Effector CD8-positive, alpha-beta T cell (primary cell): ENCODE measurements at regions not wholly inside any gene's neighbourhood (a gene's known extent, or its start where the extent isn't known, plus 50 kb on each side); places are given as distances from the start of the nearest gene placed in this dataset.
A peak's percentile ranks its signal among the peaks of the same experiment; 100 is the strongest.
"Not testable (repeated sequence)": the region's sequence is repeated elsewhere in the genome, so short reads cannot be mapped to it uniquely, and the experiment has no call there.

Source experiments
- DNase-seq: peaks from one replicate; lab custom pipeline; 2025; lab: John Stamatoyannopoulos, UW

- no peak for DNase-seq
These were observed 155.1 kb upstream of the SMLR1 start for GRCh38 chr6:130672153-130672552.

GRCh38 chr6:130674604-130675003, 152.6 kb upstream of the SMLR1 start:
- DNase-seq = no peak

- no peak for DNase-seq
These were observed 152.1 kb upstream of the SMLR1 start for GRCh38 chr6:130675072-130675471.

GRCh38 chr6:130676077-130676772, 151.0 kb upstream of the SMLR1 start:
- no peak for DNase-seq

- DNase-seq = no peak
These were observed 150.4 kb upstream of the SMLR1 start for GRCh38 chr6:130676773-130677144.

- DNase-seq = no peak
These were observed 149.9 kb upstream of the SMLR1 start for GRCh38 chr6:130677312-130677711.

GRCh38 chr6:130677766-130678165, 149.4 kb upstream of the SMLR1 start:
- no peak for DNase-seq

GRCh38 chr6:130679684-130680083, 147.5 kb upstream of the SMLR1 start:
- no peak for DNase-seq

- no peak for DNase-seq
These were observed 147.1 kb upstream of the SMLR1 start for GRCh38 chr6:130680116-130680515.

- no peak for DNase-seq
These were observed 146.2 kb upstream of the SMLR1 start for GRCh38 chr6:130681028-130681427.

GRCh38 chr6:130682066-130682465, 145.1 kb upstream of the SMLR1 start:
- no peak for DNase-seq

GRCh38 chr6:130683761-130684517, 143.3 kb upstream of the SMLR1 start:
- DNase-seq = no peak

- no peak for DNase-seq
These were observed 134.5 kb upstream of the SMLR1 start for GRCh38 chr6:130692659-130693058.

GRCh38 chr6:130693944-130694343, 133.3 kb upstream of the SMLR1 start:
- no peak for DNase-seq

- no peak for DNase-seq
These were observed 132.6 kb upstream of the SMLR1 start for GRCh38 chr6:130694606-130695005.

GRCh38 chr6:130696806-130697205, 130.4 kb upstream of the SMLR1 start:
- no peak for DNase-seq

GRCh38 chr6:130697271-130697994, 129.8 kb upstream of the SMLR1 start:
- no peak for DNase-seq

GRCh38 chr6:130697995-130698535, 129.1 kb upstream of the SMLR1 start:
- DNase-seq = peak; percentile 6

- no peak for DNase-seq
These were observed 127.5 kb upstream of the SMLR1 start for GRCh38 chr6:130699742-130700141.

- no peak for DNase-seq
These were observed 126.8 kb upstream of the SMLR1 start for GRCh38 chr6:130700397-130700796.

- no peak for DNase-seq
These were observed 118.9 kb upstream of the SMLR1 start for GRCh38 chr6:130708338-130708737.

GRCh38 chr6:130711641-130712040, 115.6 kb upstream of the SMLR1 start:
- not testable (repeated sequence) for DNase-seq

- no peak for DNase-seq
These were observed 114.1 kb upstream of the SMLR1 start for GRCh38 chr6:130713144-130713543.
